Right lobe of liver (tissue), 6 donors: ENCODE measurements at regions not wholly inside any gene's neighbourhood (a gene's known extent, or its start where the extent isn't known, plus 50 kb on each side); places are given as distances from the start of the nearest gene placed in this dataset.

Experiments
- ATAC-seq, 4 donors: fragments of 200-7000 bp; cut with Tn5 transposase; one replicate each; pipeline ENCODE4 v1.9.1; 2020; ENCODE audit warnings: mild to moderate bottlenecking in 4 of 4, moderate library complexity in 4 of 4
- DNase-seq, 3 donors: peaks; one replicate each; pipeline ENCODE4 v3.0.0-alpha.2; 2020
- H3K27ac ChIP-seq, 3 donors: fragments of 200-600 bp; one replicate each; pipeline ENCODE4 v1.8.0; 2022
- H3K27me3 ChIP-seq, 2 donors: fragments of 200-600 bp; one replicate each; pipeline ENCODE4 v1.8.0; 2022
- H3K36me3 ChIP-seq, 4 donors: fragments of 200-600 bp; sonication (generic) in 1 of 4; one replicate each; pipeline versions ENCODE4 v1.5.1 to v1.8.0; 2017 to 2022; ENCODE audit warnings: control low read depth in 1 of 4
- H3K4me1 ChIP-seq, 4 donors: fragments of 200-600 bp; sonication (generic) in 1 of 4; one replicate each; pipeline versions ENCODE4 v1.5.1 to v1.8.0; 2017 to 2022; ENCODE audit warnings: control low read depth in 1 of 4
- H3K4me3 ChIP-seq, 3 donors: fragments of 200-600 bp; one replicate each; pipeline ENCODE4 v1.8.0; 2022
- H3K9me3 ChIP-seq, 4 donors: fragments of 200-600 bp; sonication (generic) in 1 of 4; one replicate each; pipeline versions ENCODE4 v1.5.1 to v1.8.0; 2017 to 2022; ENCODE audit warnings: control low read depth in 1 of 4
- CTCF ChIP-seq, 4 donors: fragments of 200-600 bp in 3 of 4; fragments of 450-650 bp in 1 of 4; IDR thresholded peaks; one replicate each; pipeline versions ENCODE4 v1.5.1 to v1.8.0; 2016 to 2022; ENCODE audit warnings: antibody characterized with exemption in 4 of 4, mild to moderate bottlenecking in 2 of 4
- POLR2A ChIP-seq: fragments of 450-650 bp; IDR thresholded peaks from one replicate; pipeline ENCODE4 v1.6.1; 2017; ENCODE audit warnings: antibody characterized with exemption, mild to moderate bottlenecking
- WGBS: methylation state at CpG from one replicate; pipeline ENCODE4 v1.1.6; 2018; ENCODE audit warnings: low coverage, low lambda C conversion rate; ENCODE audit not compliant: insufficient coverage; ENCODE audit errors: missing lambda C conversion rate; 5-methylcytosine and 5-hydroxymethylcytosine counted together
- intact Hi-C, 2 donors: fragments of 100-400 bp; cut with DNase I; formaldehyde crosslinking; loops; one replicate each; pipeline versions ENCODE4 v1.11.2 to v1.14.1; 2022
- donor health status: DM: no; HTN: yes; CAD: no.
- donor health status: DM: no; HTN: no; CAD: no.
- donor health status: DM: no; HTN: no; CAD: no.
- donor health status: DM: no; HTN: yes; CAD: no.
- donor health status: DM: no; HTN: yes; CAD: no.

GRCh38 chr6:144343701-144344428 is 58.7 kb downstream of the UTRN start:
- Histone ChIP-seq H3K27me3 (no peaks in the 10 kb centered on the region), H3K4me1 (peaks cover 0 to 49% (median 0%) of the 10 kb centered on the region in 4 donors), H3K36me3 (no peaks in the 10 kb centered on the region), H3K4me3 (no peak overlapping the region), H3K27ac (peak overlapping the region; percentile 7 to 65 (median 27)), H3K9me3 (no peaks in the 10 kb centered on the region)
- intact Hi-C loops: no loop called here
- DNase-seq (no peak), ATAC-seq (peak; percentile 75 to 90 (median 84))
- WGBS: 38% methylated on average over 8 of the region's 10 CpGs
- TF ChIP-seq CTCF (IDR thresholded peaks at IDR 0.05) (no peak), POLR2A (no peak)

- Histone ChIP-seq H3K27me3 (no peaks in the 10 kb centered on the region), H3K4me3 (no peak overlapping the region), H3K9me3 (no peaks in the 10 kb centered on the region), H3K4me1 (peaks cover 0 to 49% (median 0%) of the 10 kb centered on the region in 4 donors), H3K27ac (peak overlapping the region; percentile 7 to 40 (median 27)), H3K36me3 (no peaks in the 10 kb centered on the region)
- no peak for TF ChIP-seq POLR2A
- no peak for TF ChIP-seq CTCF (IDR thresholded peaks at IDR 0.05)
- ATAC-seq (no peak), DNase-seq (no peak)
- WGBS: 67% methylated on average over 5 of the region's 5 CpGs
- intact Hi-C loops: no loop called here
Measured at GRCh38 chr6:144344646-144345045, 59.5 kb downstream of the UTRN start.

- Histone ChIP-seq H3K4me3 (no peak overlapping the region), H3K4me1 (peaks cover 0 to 49% (median 0%) of the 10 kb centered on the region in 4 donors), H3K36me3 (no peaks in the 10 kb centered on the region), H3K9me3 (no peaks in the 10 kb centered on the region), H3K27ac (no peak overlapping the region), H3K27me3 (no peaks in the 10 kb centered on the region)
- TF ChIP-seq CTCF (IDR thresholded peaks at IDR 0.05) (no peak), POLR2A (no peak)
- 94% methylated on average over 4 of the region's 4 CpGs for WGBS
- DNase-seq (no peak), ATAC-seq (no peak)
- intact Hi-C loops: no loop called here
Measured at GRCh38 chr6:144345451-144345850, 60.3 kb downstream of the UTRN start.

GRCh38 chr6:144346719-144347447 is 61.7 kb downstream of the UTRN start:
- Histone ChIP-seq H3K27ac (no peak overlapping the region), H3K4me3 (no peak overlapping the region), H3K9me3 (no peaks in the 10 kb centered on the region), H3K36me3 (no peaks in the 10 kb centered on the region), H3K27me3 (no peaks in the 10 kb centered on the region), H3K4me1 (peaks cover 0 to 38% (median 0%) of the 10 kb centered on the region in 4 donors)
- intact Hi-C loops: no loop called here
- WGBS: 77% methylated on average over 11 of the region's 11 CpGs
- no peak for ATAC-seq
- no peak for DNase-seq
- no peak for TF ChIP-seq POLR2A
- no peak for TF ChIP-seq CTCF (IDR thresholded peaks at IDR 0.05)
